HG03066 (cell line): ENCODE measurements at regions not wholly inside any gene's neighbourhood (a gene's known extent, or its start where the extent isn't known, plus 50 kb on each side); places are given as distances from the start of the nearest gene placed in this dataset.

Source experiments
- ATAC-seq: cut with Tn5 transposase; IDR thresholded peaks from one replicate; pipeline ENCODE4 v1.9.1; 2021; ENCODE audit warnings: low read depth; ENCODE audit not compliant: unreplicated experiment

DNA sequence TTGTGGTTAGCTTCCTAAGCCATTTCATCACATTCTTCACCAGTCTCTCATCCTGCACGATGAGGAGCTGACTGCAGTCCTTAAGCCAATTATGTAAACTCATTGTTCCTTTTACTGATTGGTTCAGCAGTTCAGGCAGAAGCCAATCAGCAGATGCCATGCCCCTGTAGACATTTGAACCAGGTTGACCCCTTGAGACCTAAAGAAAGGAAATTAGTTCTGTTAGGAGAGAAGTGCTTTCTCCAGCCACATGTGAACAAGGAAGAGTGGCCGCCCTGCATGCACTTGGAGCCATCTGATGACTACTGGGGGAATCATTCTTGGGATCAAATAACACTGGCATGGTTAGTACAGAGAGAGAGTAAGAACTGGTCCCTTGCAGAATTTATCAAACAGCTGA is 535.2 kb upstream of the ID4 start:
- no peak for ATAC-seq

DNA sequence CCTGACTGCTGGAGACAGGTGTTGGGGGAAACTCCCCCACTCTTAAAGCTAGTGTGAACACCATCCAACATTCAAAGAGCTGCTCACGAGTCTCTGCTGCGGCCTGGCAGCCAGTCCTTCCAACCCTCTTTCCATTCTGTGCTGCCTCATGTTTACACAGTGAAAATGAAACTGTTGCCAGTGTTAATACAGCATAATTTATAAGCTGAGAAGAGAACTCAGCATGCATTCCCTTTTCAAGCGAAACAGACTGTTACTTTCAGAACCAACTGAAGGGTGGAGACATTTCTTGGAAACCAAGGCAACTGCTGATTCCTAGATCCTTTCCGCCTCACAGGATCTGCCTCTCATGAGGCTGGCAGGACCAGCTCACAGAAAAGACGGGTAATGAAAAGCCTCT is 533.8 kb upstream of the ID4 start:
- no peak for ATAC-seq

DNA sequence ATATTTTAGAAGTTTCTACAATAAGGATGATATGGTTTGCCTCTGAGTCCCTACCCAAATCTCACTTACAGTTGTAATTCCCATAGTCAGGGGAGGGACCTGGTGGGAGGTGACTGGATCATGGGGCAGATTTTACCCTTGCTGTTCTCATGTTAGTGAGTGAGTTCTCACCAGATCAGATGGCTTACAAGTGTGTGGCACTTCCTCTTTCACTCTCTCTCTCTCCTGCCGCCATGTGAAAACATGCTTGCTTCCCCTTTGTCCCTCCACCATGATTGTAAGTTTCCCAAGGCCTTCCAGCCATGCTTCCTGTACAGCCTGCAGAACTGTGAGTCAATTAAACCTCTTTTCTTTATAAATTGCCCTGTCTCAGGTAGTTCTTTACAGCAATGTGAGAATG is 527.5 kb upstream of the ID4 start:
- ATAC-seq, result no peak

DNA sequence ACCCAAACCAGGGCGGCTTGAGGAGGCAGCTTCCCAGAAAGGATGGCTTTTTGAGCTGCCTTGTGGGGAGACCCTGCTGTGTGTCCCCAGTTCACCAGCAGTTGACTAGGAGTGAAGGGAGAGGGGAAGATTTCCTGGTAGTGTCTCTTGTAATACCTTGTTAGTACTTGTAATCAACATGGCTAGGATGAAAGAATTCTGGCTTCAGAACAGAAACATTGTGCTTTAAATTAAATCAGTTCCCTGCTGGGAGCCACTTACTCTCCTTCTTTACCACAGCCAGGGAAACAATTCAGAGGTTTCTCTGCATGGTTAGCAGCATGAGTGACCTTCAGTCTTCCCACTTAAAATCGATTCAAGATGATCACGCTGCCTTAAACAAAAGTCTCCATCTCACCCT is 525.4 kb upstream of the ID4 start:
- no peak for ATAC-seq

DNA sequence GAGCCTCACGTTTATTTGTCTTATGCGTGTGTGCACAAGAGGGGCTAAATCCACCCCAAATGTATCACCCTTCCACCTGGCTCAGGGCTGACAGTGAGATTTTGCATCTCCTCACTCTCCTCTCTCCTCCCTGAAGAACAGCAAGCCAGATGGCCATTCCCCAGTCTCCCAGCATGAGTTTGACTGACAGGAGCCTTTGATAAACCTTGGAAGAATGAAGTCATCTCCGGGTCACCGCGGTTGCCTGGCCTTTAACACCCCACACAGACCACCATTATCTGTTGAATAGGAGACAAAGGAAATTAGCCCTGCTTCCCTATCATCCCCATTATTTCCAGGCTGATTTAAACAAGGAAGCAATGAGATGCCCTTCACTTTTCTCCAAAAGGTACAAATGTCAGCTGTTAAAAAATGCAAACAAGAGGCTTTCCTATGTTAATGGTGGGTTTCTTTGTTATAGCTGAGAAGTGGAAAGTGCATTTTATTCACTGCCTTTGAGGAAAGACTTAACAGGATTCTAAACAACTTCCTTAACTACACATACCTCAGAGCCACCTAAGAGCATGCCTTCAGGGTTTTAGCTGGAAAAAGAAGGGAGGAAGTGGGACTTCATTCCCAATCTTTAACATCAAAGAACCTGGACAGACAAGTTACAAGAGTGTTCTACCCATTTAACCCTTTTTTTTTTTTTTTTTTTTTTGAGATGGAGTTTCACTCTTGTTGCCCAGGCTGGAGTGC is 524.8 kb upstream of the ID4 start:
- ATAC-seq, result no peak

DNA sequence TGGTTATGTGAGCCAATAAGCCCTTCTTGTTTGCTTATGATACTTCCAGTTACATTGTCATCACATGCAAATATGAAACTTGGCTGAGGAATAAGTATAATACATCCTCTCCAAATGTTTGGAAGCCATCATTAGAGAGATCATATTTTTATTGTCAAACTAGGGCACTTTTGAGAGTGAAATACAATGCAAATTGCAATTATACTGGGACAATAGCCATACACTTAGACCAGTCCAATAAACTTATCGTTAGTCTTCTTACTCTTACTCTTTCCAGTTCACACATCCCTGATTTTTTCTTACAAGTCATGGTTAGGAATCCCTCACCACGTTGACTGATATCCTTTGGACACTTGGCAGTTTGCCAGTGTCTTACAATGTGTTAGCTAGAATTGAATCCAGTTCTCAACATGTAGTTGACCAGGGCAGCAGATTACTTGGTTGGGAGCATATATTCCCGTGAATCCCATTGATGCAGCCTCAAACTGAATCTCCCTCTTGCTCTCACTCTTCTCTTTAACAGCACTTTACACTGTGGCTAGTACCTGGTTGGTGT is 519.7 kb upstream of the ID4 start:
- ATAC-seq, result no peak

DNA sequence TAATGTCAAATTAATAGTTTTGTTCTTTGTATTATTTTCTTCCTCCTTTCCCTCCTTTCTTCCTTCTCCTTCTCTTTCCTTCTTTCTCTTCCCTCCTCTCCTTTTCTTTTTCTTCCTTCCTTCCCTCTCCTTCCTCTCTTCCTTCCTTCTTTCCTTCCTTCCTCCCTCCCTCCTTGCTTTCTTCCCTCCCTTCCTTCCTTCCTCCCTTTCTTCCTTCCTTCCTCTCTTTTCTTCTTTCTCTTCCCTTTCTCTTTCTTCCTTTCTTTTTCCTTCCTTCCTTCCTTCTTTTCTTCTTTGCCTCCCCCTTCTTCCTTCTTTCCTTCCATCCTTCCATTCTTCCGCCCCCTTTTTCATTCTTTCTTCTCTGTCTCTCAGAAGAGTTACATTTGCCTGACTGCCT is 518.2 kb upstream of the ID4 start:
- ATAC-seq, result no peak

DNA sequence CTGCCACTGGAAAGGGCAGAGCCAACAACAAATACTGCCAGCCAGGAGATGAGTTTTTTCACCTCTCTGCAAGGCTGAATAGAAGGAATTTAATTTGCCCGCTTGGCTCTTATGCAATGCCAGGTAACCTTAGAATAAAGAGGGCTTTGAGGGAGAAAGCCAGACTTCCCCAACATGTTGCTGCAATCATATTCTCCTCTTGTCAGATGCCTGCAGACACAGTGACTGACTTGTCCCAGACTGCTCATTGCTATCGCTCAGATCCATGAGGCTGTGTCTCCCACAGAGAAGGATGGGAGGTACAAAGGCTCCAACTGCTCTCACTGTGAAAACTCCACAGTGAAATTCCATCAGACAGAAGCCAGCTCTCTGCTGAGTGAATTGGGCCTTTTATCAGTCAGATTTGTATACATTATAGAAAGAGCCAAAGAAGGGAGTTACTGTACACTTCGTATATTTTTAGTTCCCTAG is 517.0 kb upstream of the ID4 start:
- ATAC-seq, result no peak

DNA sequence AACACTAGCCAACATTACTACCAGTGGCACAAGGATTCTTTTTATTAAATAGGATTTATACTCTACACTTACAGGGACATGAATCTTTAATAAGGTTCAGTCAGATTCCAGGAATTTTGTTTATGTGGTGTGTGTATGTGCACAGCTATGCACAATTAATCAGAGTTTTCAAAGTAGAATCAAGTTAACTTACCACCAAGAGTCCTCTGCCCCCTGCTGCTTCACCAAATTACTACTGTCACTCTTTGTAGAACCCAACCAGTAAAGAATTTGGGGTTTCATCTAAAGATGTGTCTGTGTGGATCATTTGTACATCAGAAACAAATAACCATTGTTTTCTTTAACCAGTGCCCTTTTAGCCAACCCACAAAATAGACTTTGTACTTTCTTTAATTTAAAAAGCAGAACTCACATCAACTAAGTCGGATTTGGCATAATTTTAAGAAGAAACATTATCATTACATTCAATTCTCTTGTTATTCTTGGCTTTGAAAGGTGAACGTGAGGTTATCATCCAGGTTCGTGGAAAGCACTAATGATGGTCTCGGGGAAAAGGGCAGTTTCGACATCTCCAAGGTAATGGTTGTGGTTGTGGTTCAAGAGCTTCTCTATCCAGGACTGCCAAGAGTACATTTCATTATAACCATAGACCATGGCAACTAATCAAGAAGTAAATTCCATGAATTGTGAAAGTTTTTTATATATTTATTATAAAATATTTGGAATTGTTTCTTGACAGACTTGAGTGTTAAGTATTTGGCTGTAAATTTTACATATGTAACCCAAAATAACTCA is 514.3 kb upstream of the ID4 start:
- no peak for ATAC-seq

DNA sequence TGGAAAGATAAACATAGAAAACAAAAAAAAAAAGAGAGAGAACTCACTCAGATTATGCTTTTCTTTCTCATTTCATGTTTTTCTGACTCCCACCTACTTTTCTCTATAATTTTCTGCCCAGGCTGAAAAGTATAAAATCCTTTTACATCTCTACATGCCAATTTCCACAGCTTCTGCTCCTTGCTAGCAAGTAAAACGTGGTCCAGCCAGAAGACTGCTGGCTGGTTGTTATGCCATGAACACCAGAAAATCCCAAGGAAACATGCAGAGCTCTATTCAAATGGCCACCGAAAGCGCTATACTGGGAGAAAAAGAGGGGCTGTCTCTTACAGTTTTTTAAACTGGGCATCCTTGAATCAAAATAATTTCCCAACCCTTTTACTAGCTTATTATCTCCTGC is 512.8 kb upstream of the ID4 start:
- ATAC-seq, result no peak

DNA sequence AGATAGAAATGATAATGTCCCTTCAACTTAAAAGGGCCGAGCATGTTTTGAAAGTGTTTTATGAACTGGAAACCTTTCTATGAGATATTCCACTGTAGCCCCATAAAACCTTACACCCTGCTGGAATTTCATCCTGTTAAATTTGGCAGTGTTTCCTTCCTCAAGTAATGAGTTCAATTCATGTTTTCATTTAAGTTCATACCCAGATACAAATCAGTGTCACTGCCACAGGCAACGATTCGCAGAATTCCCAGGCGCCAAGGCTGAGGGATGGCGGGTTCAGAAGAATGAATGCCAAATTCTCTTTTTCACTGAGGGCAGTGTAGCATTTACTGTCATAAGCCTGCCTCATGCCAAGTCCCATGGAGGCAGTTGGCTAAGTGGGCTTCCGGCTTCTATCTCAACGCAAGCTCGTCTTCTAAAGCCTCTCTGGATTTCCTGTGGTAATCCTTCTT is 511.8 kb upstream of the ID4 start:
- no peak for ATAC-seq

DNA sequence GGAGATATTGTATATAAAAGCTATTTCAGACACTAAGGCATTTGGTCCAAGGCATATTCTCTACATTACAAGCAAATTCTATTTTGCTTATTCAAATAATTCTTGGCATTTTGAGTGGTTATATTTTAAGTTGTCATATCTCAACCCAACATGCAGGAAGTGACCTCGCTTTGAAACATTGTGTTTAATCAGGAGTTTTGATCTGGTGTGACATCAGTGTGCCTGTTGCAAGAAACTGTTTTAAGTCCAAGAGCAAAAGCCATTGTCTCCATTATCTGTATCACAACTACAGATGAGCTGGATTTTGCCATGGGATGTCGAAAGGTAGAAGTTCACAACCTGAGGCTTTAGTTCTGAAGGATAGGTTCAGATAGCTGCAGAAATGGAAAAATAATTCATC is 509.9 kb upstream of the ID4 start:
- ATAC-seq, result no peak

DNA sequence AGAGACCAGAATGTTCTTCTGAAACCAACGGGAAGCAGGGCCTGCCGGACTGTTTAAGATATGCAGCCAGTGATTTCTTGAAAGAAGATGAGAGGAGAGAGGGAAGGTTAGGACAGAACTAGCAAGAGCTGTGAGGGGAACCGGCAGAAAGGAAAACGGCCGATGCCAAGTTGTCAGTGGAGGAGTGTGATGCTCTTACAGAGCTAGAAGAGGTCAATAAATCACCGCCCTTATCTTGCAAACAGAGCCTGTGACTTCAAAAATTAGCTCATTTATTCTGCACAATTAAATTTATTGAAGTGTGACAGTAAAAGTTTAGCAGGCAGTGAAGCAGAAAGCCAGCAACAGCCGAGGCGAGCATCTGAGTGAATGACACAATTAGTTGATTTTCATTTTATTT is 509.5 kb upstream of the ID4 start:
- no peak for ATAC-seq

DNA sequence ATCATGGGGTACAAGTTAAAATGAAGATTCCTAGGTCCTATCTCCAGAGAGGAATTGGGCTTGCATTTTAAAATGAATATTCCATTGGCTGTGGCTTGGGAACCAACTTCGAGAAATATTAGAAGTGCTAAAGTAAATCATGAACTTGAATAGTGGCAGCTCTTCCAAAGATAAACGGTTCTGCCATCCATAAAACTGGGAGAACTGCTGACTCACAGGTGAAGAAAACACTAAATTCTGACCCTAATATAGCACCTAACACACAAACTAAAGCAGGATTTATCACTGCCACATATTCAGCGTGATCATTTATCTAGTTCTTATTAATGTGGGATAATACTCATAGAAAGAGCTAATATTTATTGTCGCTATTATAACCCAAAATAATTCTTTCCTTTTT is 508.1 kb upstream of the ID4 start:
- no peak for ATAC-seq

DNA sequence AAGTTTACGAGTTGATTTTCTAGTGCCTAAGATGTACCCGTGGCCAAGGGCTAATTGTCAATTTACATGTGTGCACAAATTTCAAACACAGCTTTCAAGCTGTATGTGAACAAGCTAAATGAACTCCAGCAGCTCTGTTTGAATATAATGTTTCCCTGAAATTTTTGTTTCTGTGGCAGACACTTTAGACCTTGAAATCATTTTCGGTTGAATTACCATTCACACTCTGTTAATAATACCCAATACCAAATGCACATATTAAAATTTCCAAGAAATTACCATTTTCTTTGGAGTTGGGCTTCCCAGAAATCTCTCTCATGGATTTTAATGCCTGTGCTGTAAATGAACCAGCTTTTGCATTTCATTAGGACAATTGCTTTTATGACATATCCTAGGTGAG is 506.1 kb upstream of the ID4 start:
- no peak for ATAC-seq

DNA sequence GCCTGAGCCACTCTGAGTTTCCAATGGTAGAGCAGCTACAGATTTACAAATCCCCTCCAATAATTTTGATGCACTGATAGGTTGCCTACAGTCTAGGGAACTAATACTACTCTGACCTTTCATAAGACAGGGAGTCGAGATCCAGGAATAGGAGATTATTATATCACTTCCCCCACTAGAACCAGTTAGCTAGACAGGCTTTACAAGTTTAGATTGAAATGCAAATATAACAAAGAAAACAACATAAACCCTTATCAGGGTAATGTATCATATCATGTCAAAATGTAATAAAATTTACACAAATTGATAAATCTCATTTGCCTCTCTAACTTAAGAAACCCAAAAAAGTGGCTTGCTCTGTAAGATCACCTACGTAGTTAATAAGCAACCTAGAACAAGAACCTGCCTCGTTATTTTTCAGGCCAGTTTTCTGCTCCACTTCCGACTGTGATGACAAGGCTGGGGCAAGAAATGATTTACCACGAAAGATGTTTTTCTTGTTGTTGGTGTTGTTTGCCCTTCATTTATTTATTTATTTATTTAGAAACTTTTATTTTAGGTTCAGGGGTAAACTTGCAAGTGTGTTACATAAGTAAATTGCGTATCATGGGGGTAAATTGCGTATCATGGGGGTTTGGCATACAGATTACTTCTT is 504.2 kb upstream of the ID4 start:
- no peak for ATAC-seq

DNA sequence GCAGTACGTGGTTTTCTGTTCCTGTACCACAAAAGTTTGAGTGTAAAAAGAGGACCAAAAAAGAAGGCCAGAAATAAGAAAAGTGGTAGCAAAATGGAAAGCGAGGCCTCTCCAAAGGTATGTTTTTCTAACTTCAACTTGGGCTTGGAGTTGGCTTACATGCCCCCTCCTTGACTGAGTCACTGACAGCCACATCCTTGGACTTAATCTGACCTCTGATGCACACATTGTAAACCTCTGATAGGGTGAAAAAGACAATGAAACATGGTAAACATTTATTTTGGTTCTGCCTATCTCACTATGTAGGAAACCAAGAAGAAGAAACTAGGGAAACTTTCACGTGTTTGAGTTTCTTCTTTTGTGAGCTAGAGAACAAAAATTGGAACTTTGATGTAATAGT is 503.2 kb upstream of the ID4 start:
- ATAC-seq, result no peak

DNA sequence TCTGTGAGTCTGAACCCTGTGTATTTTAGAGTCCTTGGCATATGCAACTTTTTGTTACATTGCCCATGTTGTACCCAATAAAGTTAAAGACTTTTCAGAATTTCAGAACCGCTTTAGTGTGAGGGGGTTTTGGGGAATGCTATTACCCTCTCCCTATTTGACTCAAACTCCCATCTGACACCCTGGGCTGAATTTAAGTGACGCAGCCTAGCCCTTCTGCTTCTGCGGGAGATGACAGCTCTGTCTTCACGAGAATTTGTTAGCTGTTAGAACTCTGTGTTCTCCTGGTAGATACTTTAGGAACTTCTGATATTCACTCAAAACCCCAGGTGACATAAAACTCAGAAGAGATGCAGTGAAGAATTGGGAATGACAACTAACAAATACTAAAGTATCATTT is 500.6 kb upstream of the ID4 start:
- no peak for ATAC-seq

DNA sequence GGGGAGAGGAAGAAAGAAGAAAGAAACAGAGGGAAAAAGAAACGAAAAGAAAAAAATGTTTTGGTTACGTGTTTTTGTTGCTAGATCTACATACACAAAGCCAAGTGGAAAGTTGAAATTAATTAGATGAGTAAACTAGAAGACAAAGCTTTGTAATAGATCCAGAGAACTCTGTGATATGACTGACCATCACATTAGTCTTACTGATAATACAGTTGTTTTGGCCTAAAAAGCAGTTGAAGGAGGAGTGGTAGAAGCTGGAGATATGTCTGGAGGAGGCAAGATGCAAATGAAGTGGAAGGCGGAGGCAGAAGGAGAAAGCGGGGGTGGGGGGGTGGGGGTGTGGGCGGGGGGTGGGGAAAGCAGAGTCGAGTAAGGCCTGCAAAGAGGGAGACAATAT is 500.1 kb upstream of the ID4 start:
- no peak for ATAC-seq

DNA sequence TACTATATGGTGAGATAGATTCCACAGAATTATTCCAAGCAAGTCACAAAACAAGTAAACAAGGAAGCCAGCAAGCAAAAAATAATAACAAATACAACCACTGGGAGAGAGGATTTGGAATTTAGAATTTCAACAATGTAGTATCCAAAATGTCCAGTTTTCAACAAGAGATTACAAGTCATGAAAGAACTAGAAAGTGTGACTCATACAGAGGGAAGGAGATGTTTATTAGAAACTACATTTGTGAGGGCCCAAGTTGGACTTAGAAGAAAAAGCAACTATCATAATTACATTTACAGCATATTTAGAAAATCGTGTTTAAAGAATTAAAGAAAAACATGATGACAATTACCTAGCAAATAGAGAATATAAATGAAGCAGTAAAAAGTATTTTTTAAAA is 494.6 kb upstream of the ID4 start:
- ATAC-seq, result no peak

DNA sequence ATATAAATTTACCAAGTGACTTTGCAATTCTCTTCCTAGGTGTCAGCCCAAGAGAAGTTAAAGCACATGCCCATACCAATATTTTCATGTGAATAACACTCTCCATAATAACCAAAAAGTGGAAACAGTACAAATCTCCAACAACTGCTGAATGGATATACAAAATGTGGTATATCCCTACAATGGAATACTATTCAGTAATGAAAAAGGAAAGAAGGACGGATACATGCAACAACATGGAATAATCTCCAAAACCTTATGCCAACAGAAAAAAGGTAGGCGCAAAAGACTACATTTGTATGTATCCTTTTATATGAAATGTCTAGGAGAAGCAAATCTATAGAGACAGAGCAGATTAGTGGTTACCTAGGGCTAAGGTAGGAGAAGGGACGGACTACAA is 487.7 kb upstream of the ID4 start:
- ATAC-seq, result no peak
